Stimulated activated CD8-positive, alpha-beta memory T cell treated with anti-CD3 and anti-CD28 coated beads, Interleukin-4, amount 100 ng/mL, for 4 hours (primary cell): ENCODE measurements at regions not wholly inside any gene's neighbourhood (a gene's known extent, or its start where the extent isn't known, plus 50 kb on each side); places are given as distances from the start of the nearest gene placed in this dataset.

Experiments used
- DNase-seq, 2 donors: peaks; one replicate each; pipeline ENCODE4 v3.0.0-alpha.2; 2020; ENCODE audit warnings: low read depth in 2 of 2, low spot score in 1 of 2

GRCh38 chr14:97486601-97487120 lies 689.5 kb downstream of the VRK1 start:
- DNase-seq, result no peak

GRCh38 chr14:97489750-97490149 lies 692.6 kb downstream of the VRK1 start:
- DNase-seq, result no peak

- DNase-seq, result no peak
Measured at GRCh38 chr14:97490521-97491070, 693.4 kb downstream of the VRK1 start.

GRCh38 chr14:97491697-97492096 lies 694.5 kb downstream of the VRK1 start:
- DNase-seq, result no peak

- no peak for DNase-seq
Measured at GRCh38 chr14:97499790-97500481, 702.8 kb downstream of the VRK1 start.

GRCh38 chr14:97506626-97507025 lies 709.4 kb downstream of the VRK1 start:
- DNase-seq, result no peak

GRCh38 chr14:97513891-97514290 lies 716.7 kb downstream of the VRK1 start:
- DNase-seq, result no peak

- no peak for DNase-seq
Measured at GRCh38 chr14:97517566-97518234, 720.5 kb downstream of the VRK1 start.

GRCh38 chr14:97523936-97524335 lies 726.8 kb downstream of the VRK1 start:
- no peak for DNase-seq

GRCh38 chr14:97524589-97525319 lies 727.6 kb downstream of the VRK1 start:
- DNase-seq, result no peak

- DNase-seq, result no peak
Measured at GRCh38 chr14:97527993-97528392, 730.8 kb downstream of the VRK1 start.

GRCh38 chr14:97532052-97532451 lies 734.9 kb downstream of the VRK1 start:
- no peak for DNase-seq

GRCh38 chr14:97536421-97536820 lies 739.2 kb downstream of the VRK1 start:
- DNase-seq, result no peak

- no peak for DNase-seq
Measured at GRCh38 chr14:97538749-97539410, 741.7 kb downstream of the VRK1 start.

- no peak for DNase-seq
Measured at GRCh38 chr14:97539411-97539795, 742.2 kb downstream of the VRK1 start.

GRCh38 chr14:97539884-97540283 lies 742.7 kb downstream of the VRK1 start:
- no peak for DNase-seq

GRCh38 chr14:97543221-97543620 lies 746.0 kb downstream of the VRK1 start:
- no peak for DNase-seq

GRCh38 chr14:97543816-97544215 lies 746.6 kb downstream of the VRK1 start:
- DNase-seq, result no peak

GRCh38 chr14:97544571-97544970 lies 747.4 kb downstream of the VRK1 start:
- DNase-seq, result no peak

GRCh38 chr14:97546491-97547230 lies 749.5 kb downstream of the VRK1 start:
- no peak for DNase-seq
